Omental fat pad (tissue), 3 donors: ENCODE measurements at regions not wholly inside any gene's neighbourhood (a gene's known extent, or its start where the extent isn't known, plus 50 kb on each side); places are given as distances from the start of the nearest gene placed in this dataset.

Source experiments
- ATAC-seq: fragments of 150-250 bp; one replicate; pipeline ENCODE4 v1.9.1; 2016; ENCODE audit warnings: mild to moderate bottlenecking, moderate library complexity; ENCODE audit not compliant: low FRiP score
- DNase-seq: peaks from one replicate; pipeline ENCODE4 v3.0.0-alpha.2; 2019; ENCODE audit warnings: low spot score
- CTCF ChIP-seq, 3 donors: fragments of 450-650 bp; IDR thresholded peaks; one replicate each; pipeline ENCODE4 v1.5.1; 2016 to 2017; ENCODE audit warnings: antibody characterized with exemption in 3 of 3, mild to moderate bottlenecking in 3 of 3, moderate library complexity in 2 of 3

DNA sequence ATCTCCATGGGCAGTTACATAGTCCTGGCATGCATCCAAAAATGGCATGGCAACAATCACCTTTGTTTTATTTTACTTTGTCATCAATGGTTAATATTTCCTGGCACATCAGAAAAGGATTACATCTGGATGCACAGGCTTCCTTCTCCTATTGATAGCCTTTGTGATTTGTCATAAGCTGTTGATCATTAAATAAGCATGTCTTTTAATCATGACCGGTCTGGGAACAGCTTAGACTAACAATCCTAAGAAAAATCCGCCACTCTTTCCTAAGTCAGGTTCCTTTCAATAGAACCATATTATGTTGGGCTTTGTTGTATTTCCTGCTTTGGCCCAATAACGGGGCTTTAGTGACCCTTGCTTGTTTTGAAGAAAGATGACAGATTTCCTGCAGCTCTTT is 330.6 kb downstream of the DUSP10 start:
- DNase-seq = no peak
- TF ChIP-seq CTCF (IDR thresholded peaks at IDR 0.05) = no peak
- ATAC-seq = no peak

DNA sequence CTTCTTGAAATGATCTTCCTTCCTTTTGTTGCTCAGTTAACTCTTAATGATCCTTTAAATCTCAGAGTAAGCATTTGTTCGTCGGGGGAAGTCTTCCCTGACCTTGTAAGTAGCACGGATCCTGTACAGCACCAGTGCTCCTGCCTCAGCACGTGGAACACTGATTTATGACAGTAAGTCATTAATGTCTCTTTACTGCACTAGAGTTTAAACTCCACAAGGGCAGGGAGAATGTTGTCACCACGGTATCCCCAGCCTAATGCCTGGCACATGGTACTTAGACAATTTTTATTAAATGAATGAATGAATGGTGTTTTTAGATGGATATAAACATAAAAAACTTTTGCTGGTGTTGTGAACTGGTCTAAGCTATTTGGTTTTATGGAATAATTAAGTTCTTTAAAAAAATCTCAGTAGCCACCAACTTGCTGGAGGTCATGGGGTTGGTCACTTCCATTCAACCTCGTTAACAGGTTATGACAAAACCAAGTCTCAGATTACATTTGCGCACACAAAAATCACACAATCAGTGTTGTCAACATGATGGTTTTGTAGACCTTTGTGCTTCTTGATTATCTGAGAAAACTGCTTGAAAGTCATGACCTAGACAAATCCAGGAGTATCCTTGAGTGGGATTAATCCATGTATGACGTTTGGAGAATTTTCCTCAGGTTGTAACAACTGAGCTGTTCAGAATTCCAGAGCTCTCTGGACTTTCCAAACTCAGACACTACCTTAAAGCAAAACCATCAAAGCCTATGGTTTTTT is 326.9 kb downstream of the DUSP10 start:
- DNase-seq (no peak), ATAC-seq (no peak)
- TF ChIP-seq CTCF (IDR thresholded peaks at IDR 0.05) = no peak

GRCh38 chr1:221415651-221416050 is 326.2 kb downstream of the DUSP10 start:
- DNase-seq = no peak
- ATAC-seq = no peak
- TF ChIP-seq CTCF (IDR thresholded peaks at IDR 0.05) = no peak

DNA sequence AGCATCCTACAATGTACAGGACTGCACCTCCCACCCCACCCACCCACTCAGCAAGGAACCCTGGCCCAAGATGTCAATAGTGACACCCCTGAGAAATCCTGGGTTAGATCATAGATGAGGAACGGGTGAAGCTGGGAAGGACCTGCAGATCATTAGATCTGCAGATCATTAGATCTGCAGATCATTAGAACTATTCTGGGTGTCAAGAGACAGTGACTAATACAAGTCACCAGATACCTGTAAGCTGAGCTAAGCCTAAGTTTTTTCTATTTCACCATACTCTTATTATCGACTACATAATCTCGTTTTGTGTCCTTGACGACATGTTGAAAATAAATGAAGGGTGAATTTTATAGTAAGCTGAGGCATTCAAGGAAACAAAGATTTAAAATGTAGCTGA is 325.7 kb downstream of the DUSP10 start:
- no peak for ATAC-seq
- DNase-seq = no peak
- no peak for TF ChIP-seq CTCF (IDR thresholded peaks at IDR 0.05)

DNA sequence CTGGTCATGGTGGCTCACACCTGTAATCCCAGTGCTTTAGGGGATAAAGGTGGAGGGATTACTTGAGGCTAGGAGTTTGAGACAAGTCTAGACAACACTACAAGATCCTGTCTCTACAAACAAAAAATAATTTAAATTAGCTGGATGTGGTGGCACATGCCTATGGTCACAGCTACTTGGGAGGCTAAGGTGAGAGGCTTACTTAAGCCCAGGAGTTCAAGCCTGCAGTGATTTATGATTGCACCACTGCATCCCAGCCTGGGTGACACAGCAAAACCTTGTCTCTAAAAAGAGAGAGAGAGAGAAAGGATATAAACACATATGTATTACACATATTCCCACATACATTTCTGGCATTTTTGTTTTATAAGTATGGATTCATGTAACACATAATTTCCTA is 325.2 kb downstream of the DUSP10 start:
- ATAC-seq = no peak
- no peak for DNase-seq
- TF ChIP-seq CTCF (IDR thresholded peaks at IDR 0.05) = no peak

DNA sequence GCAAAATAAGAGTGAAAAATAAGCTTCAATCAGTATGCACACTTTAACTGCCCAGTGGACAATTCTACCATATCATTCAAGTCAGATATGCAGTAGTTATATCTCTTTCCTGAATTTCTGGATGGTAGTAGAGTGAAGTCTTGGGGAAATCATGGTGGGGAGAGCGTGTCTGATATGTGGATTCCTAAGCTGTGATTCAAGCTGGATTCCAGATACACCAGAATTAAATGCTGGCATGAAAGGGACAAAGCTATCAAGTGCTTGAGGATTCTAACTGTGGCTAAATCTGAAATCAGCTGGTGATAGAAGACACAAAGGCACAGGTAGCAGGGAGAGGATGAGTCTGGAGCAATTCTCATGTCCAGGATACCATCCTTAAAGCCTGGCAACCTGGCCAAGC is 323.5 kb downstream of the DUSP10 start:
- ATAC-seq = no peak
- DNase-seq = no peak
- no peak for TF ChIP-seq CTCF (IDR thresholded peaks at IDR 0.05)

GRCh38 chr1:221419513-221420095 is 322.3 kb downstream of the DUSP10 start:
- TF ChIP-seq CTCF (IDR thresholded peaks at IDR 0.05) = no peak
- peak; percentile 96 for ATAC-seq

More at GRCh38 chr1:221419513-221420095, 322.3 kb downstream of the DUSP10 start:
- no peak for DNase-seq
